K562 (cell line): ENCODE measurements at regions not wholly inside any gene's neighbourhood (a gene's known extent, or its start where the extent isn't known, plus 50 kb on each side); places are given as distances from the start of the nearest gene placed in this dataset.

Source experiments
- ATF2 ChIP-seq: sonication (generic); formaldehyde crosslinking; IDR thresholded peaks from 2 replicates; pipeline ENCODE4 v1.8.1; 2022; ENCODE audit warnings: missing genetic modification reagents
- CREM ChIP-seq: IDR thresholded peaks from 2 replicates; pipeline ENCODE4 v1.6.1; 2014; ENCODE audit warnings: antibody characterized with exemption, low read depth
- ETV5 ChIP-seq: sonication (generic); formaldehyde crosslinking; IDR thresholded peaks from 2 replicates; pipeline ENCODE4 v1.4.0; 2020; ENCODE audit warnings: low read depth, mild to moderate bottlenecking, missing genetic modification reagents
- NFIC ChIP-seq: fragments of 450-650 bp; IDR thresholded peaks from 2 replicates; pipeline ENCODE4 v1.6.1; 2017; ENCODE audit warnings: mild to moderate bottlenecking, inconsistent platforms
- ZNF12 ChIP-seq: sonication (generic); formaldehyde crosslinking; IDR thresholded peaks from 2 replicates; pipeline ENCODE4 v1.4.0; 2020; ENCODE audit warnings: mild to moderate bottlenecking, missing genetic modification reagents

- TF ChIP-seq ATF2 (CRISPR knock-in tag), result no peak
- TF ChIP-seq NFIC, result no peak
- TF ChIP-seq ZNF12 (CRISPR knock-in tag), result no peak
- TF ChIP-seq ETV5 (CRISPR knock-in tag), result no peak
- no peak for TF ChIP-seq CREM
These were observed 193.5 kb downstream of the C3orf38 start for GRCh38 chr3:88343264-88343663.
